Stimulated activated effector memory CD8-positive, alpha-beta T cell treated with anti-CD3 and anti-CD28 coated beads, Interleukin-12 subunit alpha, Interleukin-12 subunit beta, amount 100 ng/mL, for 72 hours (primary cell): ENCODE measurements at regions not wholly inside any gene's neighbourhood (a gene's known extent, or its start where the extent isn't known, plus 50 kb on each side); places are given as distances from the start of the nearest gene placed in this dataset.
"Not testable (repeated sequence)": the region's sequence is repeated elsewhere in the genome, so short reads cannot be mapped to it uniquely, and the experiment has no call there.

Source experiments
- ATAC-seq: fragments of 150-1000 bp; cut with Tn5 transposase; 2 replicates; pipeline ENCODE4 v1.10.0; 2021
- DNase-seq, 2 donors: peaks; one replicate each; pipeline ENCODE4 v3.0.0; 2021 to 2022; ENCODE audit warnings: low spot score in 2 of 2
- H3K27ac Mint-ChIP-seq: one replicate; pipeline ENCODE4 v1.8.0; 2022; ENCODE audit warnings: mild to moderate bottlenecking, mixed read lengths
- H3K36me3 Mint-ChIP-seq: one replicate; pipeline ENCODE4 v1.8.0; 2022; ENCODE audit warnings: mild to moderate bottlenecking, mixed read lengths
- H3K4me1 Mint-ChIP-seq: one replicate; pipeline ENCODE4 v1.8.0; 2022; ENCODE audit warnings: mixed read lengths
- H3K4me3 Mint-ChIP-seq: one replicate; pipeline ENCODE4 v1.8.0; 2022; ENCODE audit warnings: mild to moderate bottlenecking, mixed read lengths
- H3K9me3 Mint-ChIP-seq: one replicate; pipeline ENCODE4 v1.8.0; 2022; ENCODE audit warnings: mixed read lengths

DNA sequence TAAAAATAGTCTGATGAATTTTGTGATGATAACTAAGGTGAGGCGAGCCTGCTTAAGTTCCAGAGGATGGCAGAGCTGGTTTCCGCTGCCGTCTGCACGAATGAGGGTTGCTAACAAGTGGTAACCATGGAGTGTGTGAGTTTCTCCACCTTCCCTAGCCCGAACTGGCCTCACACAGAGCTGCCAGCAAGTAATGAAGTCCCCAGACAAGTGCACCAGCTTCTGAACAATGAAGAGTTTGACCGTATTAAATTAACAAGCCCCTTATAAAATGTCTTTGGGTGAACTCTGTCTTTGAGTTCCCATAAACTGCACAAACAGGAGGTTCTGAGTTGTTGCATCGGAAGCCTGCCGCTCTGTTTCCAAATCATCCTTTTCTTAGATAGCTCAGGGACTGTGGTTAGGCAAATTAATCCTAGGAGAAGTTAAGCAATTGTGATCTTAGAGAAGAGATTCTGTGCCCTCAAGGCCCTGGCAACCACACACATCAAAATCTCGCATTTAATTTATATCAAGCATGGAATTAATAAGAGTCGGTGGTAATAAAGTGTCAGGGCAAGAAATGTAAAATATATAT is 274.1 kb upstream of the DAAM1 start:
- no peaks in the 10 kb centered on the region for H3K9me3 Mint-ChIP-seq
- no peaks in the 10 kb centered on the region for H3K36me3 Mint-ChIP-seq
- DNase-seq (no peak), ATAC-seq (no peak)
- no peak overlapping the region for H3K4me3 Mint-ChIP-seq
- no peak overlapping the region for H3K27ac Mint-ChIP-seq
- no peaks in the 10 kb centered on the region for H3K4me1 Mint-ChIP-seq

DNA sequence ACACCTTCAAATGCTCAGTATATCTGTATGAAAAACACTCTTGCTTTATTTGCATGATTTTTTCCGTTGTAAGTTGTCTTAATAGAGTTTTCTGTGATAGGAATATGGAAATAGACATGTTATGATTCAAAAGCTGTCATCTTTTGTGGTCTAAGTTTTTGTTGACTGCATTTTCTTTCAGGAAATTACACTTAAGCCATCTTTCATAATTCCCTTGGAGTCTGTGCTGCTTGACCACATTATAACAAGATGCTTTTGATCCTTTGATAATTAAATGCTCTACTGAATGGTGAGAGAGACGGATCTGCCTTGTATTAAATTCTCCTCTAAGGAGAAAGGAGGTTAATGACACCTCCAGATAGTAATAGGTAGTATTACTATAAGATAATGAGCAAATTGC is 272.8 kb upstream of the DAAM1 start:
- ATAC-seq (no peak), DNase-seq (no peak)
- Mint-ChIP-seq H3K4me3 (no peak overlapping the region), H3K27ac (no peak overlapping the region), H3K4me1 (no peaks in the 10 kb centered on the region), H3K36me3 (no peaks in the 10 kb centered on the region), H3K9me3 (no peaks in the 10 kb centered on the region)

DNA sequence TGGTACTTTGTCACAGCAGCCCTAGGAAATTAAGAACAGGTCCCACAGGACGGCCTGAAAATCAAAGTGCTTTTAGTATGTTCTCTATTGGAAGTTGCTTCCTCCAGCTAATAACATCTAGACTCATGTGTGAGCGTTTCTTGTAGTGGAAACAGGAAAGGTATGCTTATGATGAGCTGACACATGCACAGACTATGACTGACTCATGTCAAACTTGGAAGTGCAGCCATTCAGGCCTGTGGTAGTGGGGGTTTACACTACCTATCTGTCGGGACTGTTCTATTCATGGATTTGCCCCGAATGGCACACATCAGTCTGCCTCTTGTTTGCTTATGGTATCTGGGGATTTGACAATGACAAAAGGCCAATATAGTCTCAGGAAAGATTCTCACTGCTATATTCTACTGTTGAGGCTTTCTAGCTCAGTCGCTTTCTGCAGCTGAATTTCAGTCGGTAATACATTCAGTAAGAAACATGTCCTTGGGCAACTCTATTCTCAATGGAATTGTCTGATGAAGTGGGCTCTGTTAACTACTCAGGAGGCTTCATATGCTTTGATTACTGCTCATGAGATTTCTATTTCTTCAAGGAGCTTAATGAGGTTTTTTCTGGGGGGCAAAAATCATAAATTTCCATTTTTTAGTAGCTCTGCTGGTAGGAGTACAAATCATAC is 270.3 kb upstream of the DAAM1 start:
- H3K27ac Mint-ChIP-seq: no peak overlapping the region

DNA sequence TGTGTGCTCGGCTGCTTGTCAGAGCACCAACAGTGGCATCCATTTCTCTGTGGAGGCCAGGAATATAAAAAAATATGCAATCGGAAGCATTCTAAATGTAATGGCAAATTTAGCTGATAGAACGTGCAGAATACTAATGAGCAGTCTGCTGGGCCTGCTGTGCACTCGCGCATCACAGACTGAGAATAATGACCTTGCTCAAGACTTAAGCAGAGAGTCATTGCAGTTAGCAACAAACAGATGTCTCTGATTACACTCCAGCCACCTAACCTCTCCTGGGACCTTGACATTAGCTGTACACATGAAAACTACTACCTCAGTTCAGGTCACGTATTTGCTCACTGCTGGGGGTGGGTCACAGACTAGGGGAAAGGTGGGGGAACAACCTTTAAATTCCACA is 269.2 kb upstream of the DAAM1 start:
- H3K27ac Mint-ChIP-seq: no peak overlapping the region
- no peaks in the 10 kb centered on the region for H3K4me1 Mint-ChIP-seq
- no peaks in the 10 kb centered on the region for H3K9me3 Mint-ChIP-seq
- H3K36me3 Mint-ChIP-seq: no peaks in the 10 kb centered on the region
- DNase-seq: no peak
- ATAC-seq: no peak
- H3K4me3 Mint-ChIP-seq: no peak overlapping the region

More for the DNA sequence above, 270.3 kb upstream of the DAAM1 start:
- H3K4me3 Mint-ChIP-seq: no peak overlapping the region
- no peaks in the 10 kb centered on the region for H3K9me3 Mint-ChIP-seq
- H3K36me3 Mint-ChIP-seq: no peaks in the 10 kb centered on the region
- H3K4me1 Mint-ChIP-seq: no peaks in the 10 kb centered on the region
- ATAC-seq: no peak
- no peak for DNase-seq

DNA sequence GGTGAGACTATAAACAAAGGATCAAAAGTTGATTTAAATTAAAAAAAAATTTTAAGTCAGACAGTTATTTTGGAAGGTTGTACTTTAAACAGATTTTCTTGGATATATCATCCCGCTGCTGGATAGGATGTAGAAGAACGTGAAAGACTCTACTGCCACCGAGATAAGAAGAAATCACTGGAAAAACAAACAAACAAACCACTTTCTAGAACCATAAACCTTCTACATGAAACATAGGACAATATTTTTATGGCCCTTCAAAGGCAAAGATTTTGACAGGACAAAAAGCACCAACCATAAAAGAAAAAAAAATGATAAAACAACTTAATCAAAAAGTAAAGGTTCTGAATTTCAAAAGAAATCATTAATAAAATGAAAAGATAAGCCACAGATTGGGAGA is 268.2 kb upstream of the DAAM1 start:
- H3K4me1 Mint-ChIP-seq: no peaks in the 10 kb centered on the region
- DNase-seq: no peak
- H3K9me3 Mint-ChIP-seq: no peaks in the 10 kb centered on the region
- no peak overlapping the region for H3K27ac Mint-ChIP-seq
- ATAC-seq: no peak
- no peaks in the 10 kb centered on the region for H3K36me3 Mint-ChIP-seq
- no peak overlapping the region for H3K4me3 Mint-ChIP-seq

DNA sequence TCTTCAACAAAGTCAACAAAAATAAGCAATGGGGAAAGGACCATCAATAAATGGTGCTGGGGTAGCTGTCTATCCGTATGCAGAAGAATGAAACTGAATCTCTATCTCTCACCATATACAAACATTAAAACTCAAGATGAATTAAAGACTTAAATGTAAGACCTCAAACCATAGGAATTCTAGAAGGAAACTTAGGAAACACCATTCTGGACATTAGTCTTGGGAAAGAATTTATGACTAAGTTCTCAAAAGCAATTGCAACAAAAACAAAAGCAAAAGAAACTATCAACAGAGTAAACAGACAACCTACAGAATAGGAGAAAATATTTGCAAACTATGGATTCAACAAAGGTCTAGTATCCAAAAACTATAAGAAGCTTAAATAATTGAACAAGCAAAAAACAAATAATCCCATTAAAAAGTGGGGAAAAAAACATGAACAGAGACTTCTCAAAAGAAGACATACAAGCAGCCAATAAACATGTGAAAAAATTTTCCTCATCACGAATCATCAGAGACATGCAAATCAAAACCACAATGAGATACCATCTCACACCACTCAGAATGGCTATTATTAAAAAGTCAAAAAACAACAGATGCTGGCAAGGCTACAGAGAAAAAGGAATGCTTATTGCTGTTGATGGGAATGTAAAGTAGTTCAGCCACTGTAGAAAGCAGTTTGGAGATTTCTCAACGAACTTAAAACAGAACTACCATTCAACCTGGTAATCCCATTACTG is 266.1 kb upstream of the DAAM1 start:
- not testable (repeated sequence) for H3K4me1 Mint-ChIP-seq, H3K27ac Mint-ChIP-seq, H3K4me3 Mint-ChIP-seq, ATAC-seq, H3K36me3 Mint-ChIP-seq, DNase-seq, H3K9me3 Mint-ChIP-seq

DNA sequence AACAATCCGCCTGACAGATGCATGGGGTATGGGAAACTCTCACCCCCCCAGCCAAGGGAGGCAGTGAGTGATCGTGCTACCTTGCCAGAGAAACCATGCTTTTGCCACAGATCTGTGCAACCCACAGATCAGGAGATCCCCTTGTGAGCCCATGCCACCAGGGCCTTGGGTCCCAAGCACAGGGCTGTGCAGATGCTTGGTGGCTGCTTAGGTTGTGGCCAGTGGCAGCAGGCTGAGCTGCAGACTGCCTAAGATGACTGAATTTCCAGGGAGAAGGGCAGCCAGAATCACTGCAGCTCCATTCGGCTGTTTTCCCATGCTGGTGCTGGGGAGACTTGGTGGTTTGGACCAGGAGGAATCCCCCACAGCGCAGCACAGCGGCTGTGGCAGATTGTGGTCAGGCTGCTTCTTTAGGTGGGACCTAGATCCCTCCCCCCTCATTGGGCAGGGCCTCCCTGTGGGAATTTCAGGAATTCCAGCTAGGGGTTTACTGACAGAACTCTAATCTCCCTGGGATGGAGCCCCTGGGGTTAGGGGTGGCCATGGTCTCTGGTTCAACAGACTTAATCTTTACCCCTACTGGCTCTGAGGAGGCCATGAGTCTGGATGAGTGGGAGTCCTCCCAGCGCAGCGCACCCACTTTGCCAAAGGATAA is 264.6 kb upstream of the DAAM1 start:
- Mint-ChIP-seq H3K36me3 (no peaks in the 10 kb centered on the region), H3K4me1 (no peaks in the 10 kb centered on the region), H3K9me3 (no peaks in the 10 kb centered on the region), H3K27ac (no peak overlapping the region), H3K4me3 (no peak overlapping the region)
- DNase-seq (no peak), ATAC-seq (peak; percentile 37)

DNA sequence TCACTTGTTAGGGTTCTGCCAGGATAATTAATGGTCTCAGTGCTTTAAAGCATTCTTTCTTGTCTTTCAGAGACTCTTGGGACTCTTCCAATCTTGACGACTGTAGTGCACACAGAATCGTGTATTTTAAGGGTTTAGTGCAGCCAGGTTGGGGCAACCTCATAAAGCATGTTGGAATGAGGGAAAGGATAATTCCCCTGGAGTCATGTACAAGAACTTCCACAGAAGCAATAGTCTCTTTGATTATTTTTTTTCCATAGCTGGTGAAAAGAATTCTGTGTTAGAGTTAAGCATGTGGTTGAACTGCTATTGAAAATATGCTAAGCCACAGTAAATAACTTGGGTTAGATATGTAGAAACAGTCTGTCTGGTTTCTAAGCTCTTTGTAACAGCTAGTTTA is 246.8 kb upstream of the DAAM1 start:
- no peak for ATAC-seq
- Mint-ChIP-seq H3K9me3 (peaks cover 8% of the 10 kb centered on the region), H3K36me3 (no peaks in the 10 kb centered on the region), H3K4me3 (no peak overlapping the region), H3K27ac (no peak overlapping the region), H3K4me1 (no peaks in the 10 kb centered on the region)
- DNase-seq: no peak

DNA sequence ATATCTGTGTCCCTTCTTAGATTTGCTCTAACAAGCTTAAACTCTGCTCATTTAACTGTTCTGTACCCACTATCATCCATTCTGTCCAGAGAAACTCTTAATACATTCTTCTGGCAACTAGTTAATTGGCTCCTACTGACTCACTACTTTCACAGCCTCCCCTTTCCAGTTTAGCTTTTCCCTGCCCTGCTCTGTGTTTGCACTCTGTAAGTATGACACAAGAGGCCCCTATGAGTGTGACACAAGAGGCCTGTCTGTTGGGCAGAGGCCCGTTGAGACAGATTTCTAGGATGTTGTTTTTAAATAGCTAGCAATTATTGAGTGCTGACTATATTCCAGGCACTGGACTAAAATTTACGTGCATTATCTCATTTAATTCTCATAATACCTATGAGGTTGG is 246.0 kb upstream of the DAAM1 start:
- Mint-ChIP-seq H3K36me3 (no peaks in the 10 kb centered on the region), H3K9me3 (peaks cover 5% of the 10 kb centered on the region), H3K4me3 (no peak overlapping the region), H3K27ac (no peak overlapping the region), H3K4me1 (no peaks in the 10 kb centered on the region)
- ATAC-seq (no peak), DNase-seq (no peak)

DNA sequence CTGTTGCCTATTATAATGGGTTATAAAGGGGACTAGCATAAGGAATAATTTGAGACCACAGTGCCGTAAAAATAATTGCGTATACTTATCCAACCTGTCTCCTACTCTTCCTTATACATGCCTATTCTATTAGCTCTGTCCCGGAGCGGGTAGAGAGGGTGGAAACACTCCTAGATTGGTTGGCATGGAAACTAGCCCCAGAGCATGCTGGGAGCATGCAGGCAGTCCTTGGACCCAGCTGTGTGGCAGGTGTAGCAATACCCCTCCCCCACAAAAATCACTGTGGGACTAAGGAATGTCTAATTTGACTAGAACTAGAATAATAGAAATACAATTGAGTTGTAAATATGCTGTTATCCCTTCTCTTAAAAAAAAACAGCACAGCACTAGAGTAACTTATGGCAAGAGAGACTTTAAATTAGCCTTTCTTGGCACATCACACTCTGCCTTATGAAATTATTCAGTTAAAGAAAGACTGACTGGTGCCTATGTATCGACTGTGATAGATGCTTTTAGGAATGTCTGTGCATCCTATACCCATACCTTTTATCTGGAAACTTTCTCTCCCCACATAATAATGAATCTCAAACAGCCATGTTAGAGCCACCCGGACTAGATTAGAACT is 244.0 kb upstream of the DAAM1 start:
- no peak for DNase-seq
- no peaks in the 10 kb centered on the region for H3K4me1 Mint-ChIP-seq
- ATAC-seq: no peak

DNA sequence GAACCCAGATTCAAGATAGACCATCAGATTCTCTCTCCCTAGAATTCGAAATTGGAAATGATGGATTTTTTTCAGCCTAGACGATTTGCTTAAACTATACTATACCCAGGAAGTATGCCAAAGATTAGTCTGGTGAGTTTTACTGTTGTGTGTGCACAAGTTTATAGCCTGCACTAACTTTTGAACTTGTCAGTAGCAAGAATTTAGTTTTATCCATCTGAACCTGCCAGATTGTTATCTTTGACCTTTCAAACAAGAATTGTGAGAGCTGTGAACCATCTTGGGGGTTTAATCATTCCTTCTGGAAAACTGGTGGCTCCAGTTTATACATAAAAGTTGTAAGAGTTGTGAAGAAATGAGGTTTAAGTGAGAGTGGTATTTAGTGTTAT is 243.5 kb upstream of the DAAM1 start:
- Mint-ChIP-seq H3K36me3 (no peaks in the 10 kb centered on the region), H3K9me3 (peaks cover 5% of the 10 kb centered on the region), H3K27ac (no peak overlapping the region), H3K4me1 (no peaks in the 10 kb centered on the region), H3K4me3 (no peak overlapping the region)
- no peak for DNase-seq
- no peak for ATAC-seq

More for the DNA sequence above, 244.0 kb upstream of the DAAM1 start:
- no peak overlapping the region for H3K27ac Mint-ChIP-seq
- peaks cover 5% of the 10 kb centered on the region for H3K9me3 Mint-ChIP-seq
- no peak overlapping the region for H3K4me3 Mint-ChIP-seq
- H3K36me3 Mint-ChIP-seq: no peaks in the 10 kb centered on the region

DNA sequence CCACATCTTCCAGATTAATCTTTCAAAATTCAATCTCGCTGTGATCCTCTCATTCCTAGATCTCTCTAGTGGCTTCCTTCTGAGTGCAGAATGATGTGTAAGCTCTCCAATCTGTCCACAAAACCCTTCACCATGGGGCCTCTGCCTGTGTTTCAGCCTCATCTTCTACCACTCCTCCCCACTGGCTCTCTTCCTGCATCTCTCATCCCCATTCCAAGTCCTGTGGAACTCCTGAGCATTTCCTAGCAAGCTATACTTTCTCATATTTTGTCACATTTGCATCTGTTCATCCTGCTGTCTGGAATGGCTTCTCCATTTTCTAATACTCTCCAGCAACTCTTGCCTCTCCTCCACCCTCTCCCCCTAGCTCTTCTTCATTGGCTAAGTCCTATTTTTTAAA is 242.0 kb upstream of the DAAM1 start:
- H3K36me3 Mint-ChIP-seq: no peaks in the 10 kb centered on the region
- no peak overlapping the region for H3K4me3 Mint-ChIP-seq
- no peak for ATAC-seq
- H3K27ac Mint-ChIP-seq: no peak overlapping the region
- no peak for DNase-seq
- H3K9me3 Mint-ChIP-seq: peaks cover 5% of the 10 kb centered on the region
- H3K4me1 Mint-ChIP-seq: no peaks in the 10 kb centered on the region

DNA sequence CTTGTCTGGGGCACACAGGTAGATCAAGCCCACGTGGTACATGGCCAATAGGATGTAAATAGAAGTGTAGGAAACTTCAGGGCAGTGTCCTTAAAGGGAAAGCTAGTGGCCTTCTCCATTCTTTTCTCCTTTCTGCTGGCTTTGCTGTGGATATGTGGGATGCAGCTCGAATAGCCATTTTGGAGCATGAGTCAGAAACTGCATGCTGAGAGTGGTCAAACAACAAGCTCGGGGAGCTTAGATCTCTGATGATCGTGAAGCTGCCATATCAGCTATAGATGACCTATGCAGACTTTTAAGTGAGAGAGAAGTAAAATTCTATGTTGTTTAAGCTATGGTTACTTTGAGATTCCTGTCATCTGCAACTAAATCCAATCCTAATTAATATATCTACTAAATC is 241.3 kb upstream of the DAAM1 start:
- H3K27ac Mint-ChIP-seq: no peak overlapping the region
- DNase-seq (no peak), ATAC-seq (no peak)
- H3K4me3 Mint-ChIP-seq: no peak overlapping the region
- H3K4me1 Mint-ChIP-seq: no peaks in the 10 kb centered on the region
- peaks cover 5% of the 10 kb centered on the region for H3K9me3 Mint-ChIP-seq
- no peaks in the 10 kb centered on the region for H3K36me3 Mint-ChIP-seq

DNA sequence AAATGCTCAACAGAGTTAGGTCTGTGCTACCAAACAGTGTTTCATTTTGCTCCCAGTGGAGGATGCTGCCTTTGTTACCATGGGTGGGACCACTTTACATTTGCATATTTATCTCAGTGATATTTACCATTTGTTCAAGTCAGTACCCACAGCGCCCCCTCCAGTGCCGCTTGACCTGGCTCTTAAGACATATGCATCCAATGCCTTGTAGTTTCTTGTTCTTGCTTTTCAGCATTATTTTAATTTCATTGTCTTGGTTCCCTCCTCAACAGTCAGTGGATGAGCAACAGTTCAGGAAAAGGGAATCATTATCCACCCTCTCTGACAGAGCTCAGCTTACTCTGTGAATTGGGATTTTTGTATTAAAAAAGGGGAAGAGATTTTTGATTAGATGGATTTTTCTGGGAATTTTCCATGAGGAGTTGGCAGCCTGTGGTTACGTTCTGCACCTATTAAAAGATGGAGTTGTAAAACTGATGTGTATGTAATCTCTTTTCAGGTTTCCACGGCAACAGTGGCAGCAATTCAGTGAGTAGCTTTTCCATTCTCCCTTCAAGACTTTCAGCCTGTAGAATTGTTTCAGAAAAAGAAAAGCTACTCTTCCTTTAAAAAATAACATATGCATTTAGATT is 240.5 kb upstream of the DAAM1 start:
- Mint-ChIP-seq H3K36me3 (no peaks in the 10 kb centered on the region), H3K4me3 (no peak overlapping the region), H3K9me3 (peaks cover 5% of the 10 kb centered on the region), H3K27ac (no peak overlapping the region), H3K4me1 (no peaks in the 10 kb centered on the region)
- ATAC-seq (no peak), DNase-seq (no peak)

DNA sequence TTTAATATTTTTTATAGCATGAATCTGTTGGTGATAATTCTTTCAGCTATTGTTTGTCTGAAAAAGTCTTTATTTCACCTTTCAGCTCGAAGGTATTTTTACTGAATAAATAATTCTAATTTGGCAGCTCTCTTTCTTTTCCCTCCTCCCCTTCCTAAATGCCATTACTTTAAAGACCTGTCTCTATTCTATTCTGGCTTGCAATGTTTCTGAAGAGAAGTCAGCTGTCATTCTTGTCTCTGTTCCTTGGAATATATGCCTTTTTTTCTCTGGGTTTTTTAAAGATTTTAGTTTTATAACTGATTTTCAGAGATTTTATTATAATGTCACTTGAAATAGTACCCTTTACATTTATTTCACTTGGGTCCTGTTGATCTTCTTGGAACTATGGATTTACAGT is 237.9 kb upstream of the DAAM1 start:
- peaks cover 5% of the 10 kb centered on the region for H3K9me3 Mint-ChIP-seq
- H3K27ac Mint-ChIP-seq: no peak overlapping the region
- DNase-seq: no peak
- H3K4me3 Mint-ChIP-seq: no peak overlapping the region
- H3K4me1 Mint-ChIP-seq: no peaks in the 10 kb centered on the region
- no peaks in the 10 kb centered on the region for H3K36me3 Mint-ChIP-seq
- ATAC-seq: no peak
